COLO668 (cell line): ENCODE measurements at regions not wholly inside any gene's neighbourhood (a gene's known extent, or its start where the extent isn't known, plus 50 kb on each side); places are given as distances from the start of the nearest gene placed in this dataset.

ENCODE experiments used
- DNase-seq: peaks from one replicate; lab custom pipeline; 2025; ENCODE audit not compliant: unreplicated experiment; lab: John Stamatoyannopoulos, UW

DNA sequence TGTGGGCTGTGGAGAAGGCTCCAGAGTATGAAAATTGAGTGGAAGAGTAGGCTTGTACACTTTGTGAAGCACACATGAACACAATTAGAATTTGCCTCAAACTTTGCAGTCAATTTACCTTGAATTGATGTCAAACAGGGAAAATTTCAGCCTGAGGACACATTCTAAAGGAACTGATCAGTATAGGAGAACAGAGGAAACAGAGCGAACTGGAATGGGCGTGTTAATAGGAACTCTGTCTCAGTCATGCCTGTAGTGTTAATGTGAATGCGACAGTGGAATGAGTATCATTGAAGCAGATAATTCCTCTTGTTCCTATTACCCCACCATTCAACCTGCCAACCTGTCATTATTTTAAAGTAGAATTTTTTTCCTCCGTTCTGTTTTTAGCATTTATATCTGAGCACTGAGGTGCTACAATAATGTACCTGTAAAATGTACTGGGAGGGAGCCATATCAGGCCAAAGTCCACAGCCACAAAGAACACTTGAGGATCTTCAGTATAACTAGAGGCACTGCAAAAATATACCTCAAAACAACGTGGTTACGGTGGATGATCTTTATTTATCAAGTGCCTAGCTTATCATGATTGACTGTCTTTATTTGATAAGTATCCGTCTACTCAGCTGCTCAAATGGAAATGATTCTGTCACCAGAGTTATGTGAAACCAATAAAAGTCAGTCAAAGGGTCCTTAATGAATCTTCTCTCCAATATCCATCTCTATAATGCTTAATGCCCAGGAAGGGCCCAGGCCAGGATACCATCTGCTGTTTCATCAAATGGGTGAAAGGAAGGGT, 125.3 kb upstream of the STMND1 start:
- DNase-seq, result no peak

- no peak for DNase-seq
These were observed 127.0 kb upstream of the STMND1 start for GRCh38 chr6:16974704-16975359.

DNA sequence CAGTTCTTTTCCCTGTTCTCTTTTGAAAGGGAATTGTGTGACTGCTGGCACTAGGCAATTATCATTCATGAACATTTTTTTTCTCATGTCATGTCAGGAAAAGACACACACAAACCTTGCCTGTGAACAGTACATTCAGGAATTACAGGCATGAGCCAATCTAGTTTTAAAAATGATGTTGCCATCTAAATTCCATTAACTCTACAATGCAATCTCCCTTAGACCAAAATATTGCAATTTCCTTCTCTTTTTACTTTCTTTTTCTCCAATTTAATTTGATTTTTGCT, 127.5 kb upstream of the STMND1 start:
- DNase-seq, result no peak

GRCh38 chr6:16973545-16974386, 128.1 kb upstream of the STMND1 start:
- DNase-seq, result no peak

DNA sequence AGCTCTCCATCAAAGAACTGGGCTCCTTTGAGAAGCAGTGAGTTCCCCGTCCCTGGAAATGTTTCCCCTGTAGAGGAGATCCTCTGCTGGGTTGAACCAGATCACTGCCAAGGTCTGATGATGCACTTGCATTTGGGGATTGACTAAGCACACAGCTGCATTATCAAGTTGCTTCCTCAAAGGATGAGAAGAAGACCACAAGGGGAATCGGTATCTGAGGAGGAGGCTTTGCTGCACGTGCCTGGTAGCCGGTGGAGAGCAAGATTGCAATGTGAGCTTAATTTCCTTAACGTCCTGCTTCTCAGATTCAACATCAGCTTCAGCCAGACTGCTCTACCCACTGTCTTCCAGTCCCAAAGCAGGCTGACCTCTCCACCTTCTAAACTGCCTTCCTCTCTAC, 128.8 kb upstream of the STMND1 start:
- no peak for DNase-seq

DNA sequence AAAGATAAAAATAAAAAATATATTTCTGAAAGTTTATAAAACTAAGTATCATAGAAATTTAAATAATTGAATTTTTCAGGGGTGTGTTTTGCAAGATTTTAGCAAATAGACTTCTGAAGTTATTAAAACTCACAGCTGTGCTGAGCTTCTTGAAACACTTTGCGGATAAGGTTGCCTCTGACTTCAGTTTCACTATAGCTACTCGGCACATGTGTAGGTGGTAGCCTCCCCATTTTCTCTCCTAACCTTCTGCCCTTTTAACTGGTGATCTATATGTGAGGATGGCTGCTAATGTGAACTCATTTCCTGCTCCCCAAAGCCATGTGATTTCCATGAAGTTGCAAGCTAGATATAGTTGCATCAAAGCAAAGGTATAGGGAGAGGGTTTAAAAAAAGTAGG, 129.3 kb upstream of the STMND1 start:
- no peak for DNase-seq

GRCh38 chr6:16969699-16970655, 131.9 kb upstream of the STMND1 start:
- DNase-seq, result no peak

GRCh38 chr6:16968101-16968500, 133.7 kb upstream of the STMND1 start:
- DNase-seq, result no peak

DNA sequence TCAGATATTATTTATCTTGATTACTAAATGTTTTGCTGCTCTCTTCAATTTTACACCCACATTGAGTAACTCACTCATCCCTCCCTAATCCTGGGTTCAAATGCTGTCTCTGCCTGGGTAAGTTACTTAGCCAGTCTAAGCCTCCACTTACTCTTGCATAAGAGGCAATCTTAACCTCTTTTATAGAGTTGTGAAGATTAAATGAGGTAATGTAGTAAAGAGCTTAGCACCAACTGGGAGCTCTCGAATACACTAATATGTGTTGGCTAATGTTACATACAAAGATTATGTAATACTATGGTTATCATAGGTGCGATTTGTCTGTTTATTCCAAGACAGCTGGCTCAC, 134.4 kb upstream of the STMND1 start:
- DNase-seq, result no peak

- no peak for DNase-seq
These were observed 134.9 kb upstream of the STMND1 start for GRCh38 chr6:16966791-16967469.

DNA sequence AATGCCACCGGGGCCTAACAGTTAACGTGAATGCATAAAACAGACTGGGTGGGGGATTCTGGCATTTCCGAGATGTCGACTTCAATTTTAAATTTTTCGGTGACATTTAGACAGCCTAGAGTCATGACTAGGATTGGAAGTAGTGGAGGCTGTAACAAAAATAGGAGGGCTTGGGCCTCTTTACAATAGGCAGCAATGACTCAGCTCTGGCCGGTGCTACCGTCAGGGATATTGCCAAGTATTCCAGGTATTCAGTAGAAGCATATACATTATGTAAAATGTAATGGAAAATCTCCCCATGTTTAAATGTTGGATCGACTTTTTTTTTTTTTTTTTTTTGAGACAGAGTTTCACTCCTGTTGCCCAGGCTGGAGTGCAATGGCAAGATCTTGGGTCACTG, 136.2 kb upstream of the STMND1 start:
- DNase-seq, result no peak

GRCh38 chr6:16964553-16965499, 137.0 kb upstream of the STMND1 start:
- DNase-seq, result peak; percentile 49

DNA sequence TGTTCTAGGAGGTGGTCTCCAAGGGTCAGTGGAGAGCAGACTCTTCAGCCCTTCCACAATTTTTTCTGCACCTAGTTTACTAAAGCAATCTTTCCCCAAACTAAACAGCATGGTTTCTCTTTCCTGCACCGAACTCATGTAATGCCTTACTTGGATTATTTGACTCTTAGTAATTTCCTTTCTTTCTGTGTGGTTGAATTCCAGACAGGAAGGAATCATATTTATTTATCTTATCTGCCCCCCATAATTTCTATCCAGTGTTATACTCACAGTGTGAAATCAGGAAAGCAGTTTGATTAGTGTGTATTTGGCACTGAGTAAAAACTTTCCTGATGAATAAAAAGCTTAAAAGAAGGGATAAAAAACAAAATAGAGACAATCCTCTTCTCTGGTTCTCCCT, 140.3 kb upstream of the STMND1 start:
- DNase-seq, result no peak

DNA sequence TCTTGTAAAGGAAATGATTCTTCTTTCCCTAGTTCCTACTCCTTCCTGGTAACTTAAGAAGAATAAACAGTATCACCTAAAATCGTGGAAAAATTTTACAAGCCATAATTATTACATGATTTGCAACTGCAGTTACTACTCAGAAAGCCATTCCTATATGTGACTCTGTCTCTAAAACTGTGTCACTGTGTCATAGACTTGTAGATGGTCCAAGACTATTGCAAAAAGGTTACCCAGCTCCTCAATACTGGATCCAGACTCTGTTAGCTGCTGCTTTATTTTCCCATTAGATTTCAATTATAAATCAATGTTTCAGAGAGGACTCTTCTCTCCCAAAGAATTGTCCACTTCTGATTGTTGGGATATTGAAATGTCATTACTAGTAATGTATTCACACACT, 142.1 kb upstream of the STMND1 start:
- no peak for DNase-seq

DNA sequence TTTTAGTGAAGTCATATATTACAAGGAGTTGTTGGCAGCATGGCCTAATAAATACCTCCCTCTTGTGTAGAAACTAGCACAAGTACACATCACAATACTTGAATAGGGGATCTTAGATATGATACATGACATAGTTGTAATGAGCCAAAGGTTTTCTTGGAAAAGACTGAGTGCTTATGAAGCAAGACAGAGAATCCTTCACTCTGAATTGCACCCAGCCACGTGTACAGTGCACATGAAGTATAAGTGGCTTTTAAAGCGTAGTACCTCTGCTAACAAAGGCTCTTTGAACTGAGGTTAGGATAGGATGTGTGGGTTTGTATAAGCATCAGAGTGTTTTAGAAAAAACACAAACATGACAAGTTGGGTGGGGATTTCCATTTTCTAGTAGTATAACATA, 145.5 kb upstream of the STMND1 start:
- DNase-seq, result no peak

DNA sequence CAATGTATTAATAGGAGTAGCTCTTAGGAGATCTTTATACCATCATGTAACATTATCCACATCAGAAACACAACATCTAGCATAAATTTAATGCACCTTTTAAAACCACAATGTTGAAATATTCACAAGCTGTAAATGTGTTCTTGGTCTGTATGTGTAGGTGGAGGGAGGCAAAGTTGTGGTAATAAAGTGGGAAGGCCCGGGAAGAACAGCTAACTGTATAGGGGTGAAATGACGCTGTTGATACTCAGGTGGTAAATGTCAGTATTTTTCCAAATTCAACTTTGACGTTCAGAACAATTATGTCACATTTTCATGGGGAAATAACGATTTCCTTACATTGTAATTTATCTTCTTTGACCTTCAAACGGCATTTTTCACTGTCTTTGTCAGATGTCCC, 146.0 kb upstream of the STMND1 start:
- DNase-seq, result no peak

DNA sequence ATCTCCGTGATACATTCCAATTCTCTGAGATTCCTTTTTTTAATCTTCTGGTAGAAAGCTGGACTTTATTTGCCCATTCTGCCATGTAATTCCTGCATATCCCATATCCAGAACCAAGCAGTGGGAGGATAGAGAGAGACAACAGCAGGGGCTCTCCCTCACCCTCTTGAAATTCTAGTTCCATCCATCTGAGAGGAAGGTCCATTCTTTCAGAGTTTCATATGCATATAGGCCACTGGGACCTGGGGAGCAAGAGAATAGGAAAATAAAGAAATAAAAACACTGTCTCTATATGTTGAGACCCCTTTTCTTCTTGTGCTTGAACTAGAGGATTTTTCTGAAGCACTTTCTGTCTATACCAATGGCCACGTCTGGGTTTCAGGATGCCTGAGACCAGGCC, 147.9 kb upstream of the STMND1 start:
- DNase-seq, result no peak

GRCh38 chr6:16953446-16953845, 148.4 kb upstream of the STMND1 start:
- DNase-seq, result no peak

GRCh38 chr6:16950825-16951495, 150.9 kb upstream of the STMND1 start:
- no peak for DNase-seq
